Stimulated activated CD4-positive, alpha-beta T cell treated with anti-CD3 and anti-CD28 coated beads, TNF-alpha, amount 100 ng/mL, for 24 hours (primary cell): ENCODE measurements at regions not wholly inside any gene's neighbourhood (a gene's known extent, or its start where the extent isn't known, plus 50 kb on each side); places are given as distances from the start of the nearest gene placed in this dataset.
"Not testable (repeated sequence)": the region's sequence is repeated elsewhere in the genome, so short reads cannot be mapped to it uniquely, and the experiment has no call there.

Experiments used
- DNase-seq, 3 experiments: peaks; one replicate each; pipeline ENCODE4 v3.0.0-alpha.2; 2020; ENCODE audit warnings: low read depth in 3 of 3

DNA sequence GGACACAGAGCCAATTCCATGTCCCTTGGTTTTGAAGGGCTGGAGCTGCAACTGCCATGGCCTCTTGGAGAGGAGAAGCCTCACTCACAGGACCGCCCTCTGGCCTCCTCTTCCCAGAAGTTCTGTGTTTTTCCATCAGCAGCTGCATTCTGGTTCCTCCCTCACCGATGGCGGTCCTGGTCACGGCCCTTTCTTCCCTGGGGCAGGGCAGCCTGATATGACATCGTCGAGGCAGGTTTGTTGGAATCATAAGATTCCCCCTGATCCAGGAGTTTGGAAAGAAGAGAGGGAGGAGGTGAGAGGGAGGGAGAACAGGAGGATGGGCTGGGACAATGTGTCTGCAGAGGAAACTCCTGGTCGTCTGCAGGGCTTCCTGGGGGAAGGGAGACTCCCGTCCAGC, 82.7 kb upstream of the PDZD8 start:
- no peak for DNase-seq

DNA sequence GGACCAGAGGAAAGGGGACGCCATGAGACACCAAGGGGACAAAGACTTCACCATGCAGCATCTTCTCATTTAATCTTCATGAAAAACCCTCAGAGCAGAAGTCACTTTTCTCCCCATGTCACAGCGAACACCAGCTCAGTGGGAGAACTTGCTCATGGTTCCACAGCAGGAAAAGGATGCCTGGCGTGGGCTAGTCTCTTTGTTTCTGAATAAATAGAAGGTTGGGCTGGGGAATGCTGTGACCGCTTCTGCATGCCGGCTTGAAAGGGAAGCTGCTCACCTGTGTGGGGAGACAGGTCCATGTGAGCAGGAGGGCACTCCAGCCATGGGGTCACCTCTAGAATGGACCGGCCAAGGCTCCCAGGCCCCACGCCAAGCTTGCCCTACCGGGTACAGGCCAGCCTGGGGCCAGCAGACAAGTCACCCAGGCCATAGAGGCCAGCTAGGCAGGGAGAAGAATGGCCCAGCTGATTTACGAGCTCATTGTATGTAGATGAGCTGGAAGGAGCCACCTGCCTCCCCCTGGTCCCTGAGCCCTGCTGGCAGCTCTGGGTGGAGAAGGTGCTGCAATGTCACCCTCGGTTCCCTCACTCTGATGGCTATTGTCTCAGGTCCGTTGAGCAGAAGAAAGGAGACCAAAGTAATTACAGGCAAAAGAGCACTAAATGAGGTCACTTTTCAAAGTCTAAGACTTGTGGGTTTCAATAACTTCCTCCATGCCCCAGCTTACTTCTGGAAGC, 82.0 kb upstream of the PDZD8 start:
- DNase-seq, result no peak

DNA sequence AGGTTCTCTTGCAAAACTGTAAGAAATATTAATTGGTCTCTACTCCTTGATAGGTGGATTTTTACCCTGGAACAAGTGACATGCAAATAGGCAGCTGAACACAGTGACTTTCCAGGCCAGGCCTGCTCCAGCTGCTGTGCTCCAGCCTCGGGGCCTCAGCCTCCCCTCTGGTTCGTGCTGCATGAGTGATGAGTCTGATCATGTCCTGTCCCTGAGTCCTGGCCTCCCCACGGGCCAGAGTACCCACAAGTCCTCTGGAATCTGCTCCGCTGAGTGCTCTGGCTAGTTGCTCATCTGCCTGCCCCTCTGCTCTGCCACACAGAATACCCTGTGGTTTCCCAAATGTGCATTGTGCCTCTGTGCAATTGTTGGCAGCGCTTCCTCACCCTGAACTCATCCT, 80.1 kb upstream of the PDZD8 start:
- no peak for DNase-seq

DNA sequence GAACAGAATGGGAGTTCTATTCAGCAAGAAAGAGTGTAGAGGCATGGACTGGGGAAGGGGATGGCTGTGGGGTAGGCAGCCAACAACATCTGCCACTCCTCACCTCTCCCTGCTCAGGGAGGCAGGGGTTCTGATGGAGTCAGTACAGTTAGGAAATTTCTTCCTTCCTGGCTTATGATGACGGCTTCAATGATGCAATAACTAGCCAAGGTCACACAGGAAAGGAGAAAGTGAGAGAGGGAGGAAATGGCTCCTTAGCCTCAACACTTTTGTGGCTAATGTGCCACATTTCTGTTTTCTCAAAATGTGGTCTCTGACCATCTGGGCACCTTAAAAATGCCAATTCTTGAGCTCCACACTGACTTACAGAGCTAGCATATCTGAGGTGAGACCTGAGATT, 79.3 kb upstream of the PDZD8 start:
- DNase-seq, result no peak

DNA sequence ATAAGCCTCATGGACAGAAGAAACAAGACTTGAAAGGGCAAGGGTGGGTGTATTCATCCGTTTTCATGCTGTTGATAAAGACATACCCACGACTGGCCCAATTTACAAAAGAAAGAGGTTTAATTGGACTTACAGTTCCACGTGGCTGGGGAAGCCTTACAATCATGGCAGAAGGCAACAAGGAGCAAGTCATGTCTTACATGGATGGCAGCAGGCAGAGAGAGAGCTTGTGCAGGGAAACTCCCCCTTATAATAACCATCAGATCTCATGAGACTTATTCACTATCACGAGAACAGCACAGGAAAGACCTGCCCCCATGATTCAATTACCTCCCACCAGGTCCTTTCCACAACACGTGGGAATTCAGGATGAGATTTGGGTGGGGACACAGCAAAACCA, 78.2 kb upstream of the PDZD8 start:
- not testable (repeated sequence) for DNase-seq

GRCh38 chr10:117450940-117451339, 75.7 kb upstream of the PDZD8 start:
- no peak for DNase-seq

DNA sequence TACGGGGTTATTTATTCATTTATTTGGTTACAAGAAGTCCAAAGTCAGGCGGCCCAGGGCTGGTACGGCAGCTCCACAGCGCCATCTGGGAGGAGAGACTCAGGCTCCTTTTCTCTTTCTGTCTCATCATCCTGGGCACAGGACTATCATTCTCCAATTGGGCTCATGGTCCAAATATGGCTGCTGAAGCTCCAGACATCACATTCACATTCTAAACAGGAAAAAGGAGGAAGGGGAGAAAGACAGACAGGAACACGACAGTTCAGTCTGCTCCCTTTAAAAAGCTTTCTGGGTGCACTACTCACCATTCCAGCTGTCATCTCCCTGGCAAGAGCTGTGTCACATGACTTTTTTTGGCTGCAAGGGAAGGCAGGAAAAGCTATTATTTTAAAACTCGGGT, 74.4 kb upstream of the PDZD8 start:
- no peak for DNase-seq

DNA sequence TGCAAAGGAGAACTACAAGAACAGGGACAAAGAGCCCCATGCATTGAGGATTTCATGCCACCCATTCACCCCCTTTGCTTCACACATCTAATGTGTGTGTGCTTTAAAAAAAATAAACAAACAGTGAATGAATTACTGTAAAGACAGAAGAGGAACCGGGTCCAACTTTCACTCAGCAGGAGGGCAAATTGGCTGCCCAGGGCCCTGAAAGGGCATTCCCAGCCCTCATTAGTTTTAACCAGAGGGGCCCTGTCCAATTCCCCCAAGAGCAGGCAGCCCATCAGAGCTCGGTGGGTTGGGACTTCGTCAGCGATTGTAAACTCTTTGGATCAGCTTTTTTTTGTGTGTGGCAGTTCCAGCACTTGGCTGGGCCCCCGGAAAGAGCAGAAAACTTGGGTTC, 73.6 kb upstream of the PDZD8 start:
- no peak for DNase-seq

DNA sequence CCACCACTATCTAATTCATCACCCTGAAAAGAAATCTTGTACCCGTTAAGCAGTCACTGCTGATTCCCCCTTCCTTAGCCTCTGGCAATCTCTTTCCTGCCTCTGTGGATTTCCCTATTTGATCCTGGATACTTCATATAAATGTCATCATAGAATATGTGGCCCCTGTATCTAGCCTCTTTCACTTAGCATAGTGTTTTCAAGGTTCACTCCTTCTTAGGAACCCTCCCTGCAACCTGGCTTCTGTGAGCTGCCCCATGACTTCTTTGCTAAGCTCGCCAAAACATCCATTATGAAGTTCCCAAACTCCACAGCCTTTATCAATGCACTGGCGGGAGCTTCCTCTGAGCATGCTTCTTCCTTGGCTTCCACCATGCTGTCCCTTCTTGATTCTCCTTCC, 70.8 kb upstream of the PDZD8 start:
- DNase-seq, result no peak

DNA sequence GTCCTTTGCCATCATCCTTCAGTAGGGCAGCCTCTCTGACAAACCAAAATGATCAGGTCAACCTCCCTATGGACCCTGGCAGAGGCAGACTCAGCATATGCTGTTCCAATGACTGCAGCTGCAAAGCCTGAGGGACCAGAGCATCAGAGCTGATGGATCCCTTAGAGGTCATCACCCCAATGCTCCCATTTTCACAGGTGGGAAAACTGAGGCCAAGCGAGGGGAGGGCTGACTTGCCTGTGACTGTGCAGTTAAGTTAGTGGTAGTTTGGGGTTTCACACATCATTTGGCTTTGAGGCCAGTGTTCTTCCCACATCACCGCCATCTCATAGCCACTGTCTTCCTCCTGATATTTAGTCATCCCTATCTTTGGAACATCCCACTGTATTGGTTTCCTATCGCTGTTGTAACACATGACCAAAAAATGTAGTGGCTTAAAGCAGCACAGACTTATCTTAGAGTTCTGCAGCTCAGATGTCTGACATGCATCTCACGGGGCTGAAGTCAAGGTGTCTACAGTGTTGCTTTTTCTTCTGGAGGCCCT, 69.3 kb upstream of the PDZD8 start:
- no peak for DNase-seq

- no peak for DNase-seq
These were observed 68.4 kb upstream of the PDZD8 start for GRCh38 chr10:117443686-117444041.

DNA sequence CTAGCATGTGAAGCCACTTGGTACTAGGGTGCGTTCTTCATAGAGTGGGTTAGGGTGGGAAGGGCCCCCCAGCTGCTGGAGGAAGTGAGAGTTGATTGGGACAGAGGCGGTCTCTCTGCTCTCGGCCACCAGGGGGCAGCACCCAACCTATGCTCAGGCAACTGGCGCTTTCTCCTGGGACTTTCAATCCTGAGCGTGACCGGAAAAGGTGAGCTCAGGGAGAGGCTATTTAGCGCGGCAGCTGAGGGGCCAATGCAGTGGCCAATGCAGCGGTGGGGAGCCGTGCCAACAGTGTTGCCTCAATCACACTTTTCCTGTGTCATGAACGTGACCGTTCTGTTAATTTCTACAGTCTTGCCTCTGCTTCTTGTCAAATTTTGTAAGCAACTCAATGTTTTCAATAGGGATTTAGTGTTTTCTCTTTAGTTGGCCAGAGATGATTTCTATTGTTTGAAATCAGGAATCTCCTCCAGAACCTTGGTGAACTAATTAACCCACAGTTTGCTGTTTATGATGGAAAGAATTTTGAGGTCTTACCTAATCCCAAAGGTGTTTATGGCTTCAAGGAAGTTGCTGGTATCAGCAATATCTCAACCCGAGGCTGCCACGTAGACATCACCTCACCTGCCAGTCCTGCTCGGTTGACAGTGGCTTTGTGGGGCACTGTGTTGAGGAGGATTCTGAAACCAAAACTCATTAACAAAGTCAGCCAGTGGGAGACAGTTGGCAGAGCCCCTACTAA, 67.9 kb upstream of the PDZD8 start:
- peak; percentile 14 to 57 (median 14) for DNase-seq

- no peak for DNase-seq
These were observed 67.3 kb upstream of the PDZD8 start for GRCh38 chr10:117442521-117442920.

DNA sequence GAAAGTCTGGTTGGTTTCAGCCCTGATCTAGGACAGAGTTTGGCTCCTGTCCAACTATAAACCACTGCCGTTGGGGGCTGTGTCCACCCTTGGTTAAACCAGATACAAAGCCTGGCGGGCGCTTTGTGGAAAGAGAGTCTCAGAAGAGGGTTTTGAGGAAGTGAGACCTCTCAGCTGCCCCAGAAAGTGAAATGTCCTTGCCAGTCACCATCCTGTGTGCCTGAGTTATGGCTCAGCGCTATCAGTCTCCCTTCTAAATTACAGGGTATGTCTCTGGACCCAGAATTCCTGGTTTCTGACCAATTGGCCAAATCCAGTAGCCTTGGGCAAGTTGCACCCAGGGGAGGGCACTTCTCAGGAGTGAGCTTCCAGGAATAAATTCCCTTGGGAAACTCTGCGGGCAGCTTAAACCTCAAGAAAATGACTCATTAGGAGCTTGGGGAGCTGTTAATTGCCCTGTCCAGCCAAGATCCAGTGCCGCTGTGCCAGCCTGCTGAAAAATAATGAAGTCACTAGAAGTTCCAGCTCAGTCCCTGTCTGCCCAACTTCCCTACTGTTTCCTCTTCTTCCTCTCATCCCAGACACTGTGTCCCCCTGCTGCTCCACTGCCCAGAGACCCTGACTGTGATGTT, 66.7 kb upstream of the PDZD8 start:
- no peak for DNase-seq

- DNase-seq, result no peak
These were observed 66.1 kb upstream of the PDZD8 start for GRCh38 chr10:117441361-117441760.

GRCh38 chr10:117439243-117439912, 64.1 kb upstream of the PDZD8 start:
- no peak for DNase-seq

DNA sequence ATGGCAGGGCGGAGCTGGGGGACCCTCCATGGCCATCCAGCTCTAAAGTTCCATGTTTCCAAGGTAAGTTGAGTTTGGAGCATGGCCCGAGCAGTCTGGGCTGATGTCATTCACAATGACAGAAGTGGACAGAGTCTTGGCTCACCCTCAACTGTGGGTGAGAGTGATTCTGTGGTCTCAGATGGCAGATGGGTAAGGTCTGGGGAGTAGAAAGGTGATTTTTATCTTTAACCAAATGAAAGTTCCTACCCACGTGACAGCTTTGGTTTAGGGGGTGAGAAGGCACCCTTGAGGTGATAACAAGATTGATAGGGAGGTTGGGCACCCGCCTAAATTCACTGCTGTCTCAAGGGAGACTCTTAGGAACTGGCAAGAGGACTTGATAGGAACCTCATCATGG, 57.6 kb upstream of the PDZD8 start:
- DNase-seq, result no peak

GRCh38 chr10:117431160-117431559, 55.9 kb upstream of the PDZD8 start:
- DNase-seq, result no peak

GRCh38 chr10:117430535-117430934, 55.3 kb upstream of the PDZD8 start:
- not testable (repeated sequence) for DNase-seq

GRCh38 chr10:117429643-117430265, 54.5 kb upstream of the PDZD8 start:
- DNase-seq, result no peak

GRCh38 chr10:117427356-117427755, 52.1 kb upstream of the PDZD8 start:
- no peak for DNase-seq
